Activated T-cell treated with anti-CD3 and anti-CD28 coated beads, Interleukin-2, amount 50 U/mL, for 24 hours (primary cell): ENCODE measurements at regions not wholly inside any gene's neighbourhood (a gene's known extent, or its start where the extent isn't known, plus 50 kb on each side); places are given as distances from the start of the nearest gene placed in this dataset.
"Not testable (repeated sequence)": the region's sequence is repeated elsewhere in the genome, so short reads cannot be mapped to it uniquely, and the experiment has no call there.

ENCODE experiments used
- DNase-seq: peaks from one replicate; pipeline ENCODE4 v3.0.0-alpha.2; 2020
- H3K27ac Mint-ChIP-seq: 2 replicates; pipeline ENCODE4 v1.8.0; 2020; ENCODE audit warnings: mild to moderate bottlenecking, mixed read lengths
- H3K27me3 Mint-ChIP-seq: 2 replicates; pipeline ENCODE4 v1.8.0; 2020; ENCODE audit warnings: mixed read lengths
- H3K36me3 Mint-ChIP-seq: 2 replicates; pipeline ENCODE4 v1.8.0; 2020; ENCODE audit warnings: low read depth, mixed read lengths
- H3K4me1 Mint-ChIP-seq: 2 replicates; pipeline ENCODE4 v1.8.0; 2020; ENCODE audit warnings: low read depth, mixed read lengths
- H3K4me3 Mint-ChIP-seq: 2 replicates; pipeline ENCODE4 v1.8.0; 2020; ENCODE audit warnings: mild to moderate bottlenecking, moderate library complexity, mixed read lengths
- H3K9me3 Mint-ChIP-seq: 2 replicates; pipeline ENCODE4 v1.8.0; 2020; ENCODE audit warnings: mixed read lengths

GRCh38 chr1:29563571-29563970 lies 327.2 kb downstream of the PTPRU start:
- no peak for DNase-seq
- H3K27me3 Mint-ChIP-seq, result peaks cover 4% of the 10 kb centered on the region
- peaks cover 20% of the 10 kb centered on the region for H3K9me3 Mint-ChIP-seq
- no peaks in the 10 kb centered on the region for H3K4me1 Mint-ChIP-seq
- H3K27ac Mint-ChIP-seq, result no peak overlapping the region
- H3K4me3 Mint-ChIP-seq, result no peak overlapping the region
- H3K36me3 Mint-ChIP-seq, result no peaks in the 10 kb centered on the region

DNA sequence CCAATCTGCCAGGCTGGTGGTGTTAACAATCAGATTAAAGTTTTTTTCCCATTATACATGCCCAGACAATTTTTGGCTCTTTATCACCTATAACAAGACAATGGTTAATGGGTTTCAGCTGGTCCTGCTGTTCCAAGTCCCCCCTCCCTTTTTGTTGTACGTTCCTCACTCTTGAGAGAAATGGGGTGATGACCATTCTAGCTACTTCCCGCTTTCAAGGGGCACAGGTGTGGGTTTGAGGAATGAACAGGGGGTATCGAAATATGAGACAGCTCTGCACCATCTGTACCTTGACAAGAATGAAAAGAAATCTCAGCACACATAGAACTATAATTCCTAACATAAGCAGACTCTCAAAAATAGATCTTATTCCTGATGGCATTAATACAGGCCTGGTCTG lies 326.8 kb downstream of the PTPRU start:
- no peak overlapping the region for H3K4me3 Mint-ChIP-seq
- H3K27ac Mint-ChIP-seq, result no peak overlapping the region
- no peaks in the 10 kb centered on the region for H3K4me1 Mint-ChIP-seq
- no peak for DNase-seq
- H3K9me3 Mint-ChIP-seq, result peaks cover 20% of the 10 kb centered on the region
- peaks cover 6% of the 10 kb centered on the region for H3K27me3 Mint-ChIP-seq
- H3K36me3 Mint-ChIP-seq, result no peaks in the 10 kb centered on the region

- H3K27me3 Mint-ChIP-seq, result peaks cover 16% of the 10 kb centered on the region
- peaks cover 12% of the 10 kb centered on the region for H3K9me3 Mint-ChIP-seq
- H3K36me3 Mint-ChIP-seq, result no peaks in the 10 kb centered on the region
- no peak for DNase-seq
- H3K4me1 Mint-ChIP-seq, result peaks cover 3% of the 10 kb centered on the region
- H3K27ac Mint-ChIP-seq, result no peak overlapping the region
- no peak overlapping the region for H3K4me3 Mint-ChIP-seq
These were observed 322.7 kb downstream of the PTPRU start for GRCh38 chr1:29559056-29559455.

- Mint-ChIP-seq H3K4me3 (no peak overlapping the region), H3K4me1 (peaks cover 3% of the 10 kb centered on the region), H3K9me3 (peaks cover 5% of the 10 kb centered on the region), H3K27me3 (peaks cover 16% of the 10 kb centered on the region), H3K27ac (no peak overlapping the region), H3K36me3 (no peaks in the 10 kb centered on the region)
- no peak for DNase-seq
These were observed 321.6 kb downstream of the PTPRU start for GRCh38 chr1:29557701-29558600.

DNA sequence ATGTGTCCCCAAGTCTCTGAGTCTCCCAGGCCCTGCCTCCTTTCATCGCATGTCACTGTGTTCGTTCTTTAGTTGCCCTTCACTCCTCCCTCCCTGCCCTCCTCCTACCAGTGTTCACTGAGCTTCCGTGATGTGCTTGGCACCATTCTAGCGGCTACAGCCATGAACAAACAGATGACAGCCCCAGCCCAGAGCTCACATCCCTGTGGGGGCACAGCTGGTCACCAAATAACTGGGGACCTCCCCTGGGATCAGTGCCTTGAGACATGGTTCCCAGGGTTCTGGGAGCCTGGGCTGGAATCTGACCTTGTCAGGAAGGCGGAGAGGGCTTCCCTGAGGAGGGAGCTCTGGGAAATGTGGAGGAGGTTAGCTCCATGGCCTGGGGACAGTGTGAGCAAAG lies 320.7 kb downstream of the PTPRU start:
- H3K27ac Mint-ChIP-seq, result no peak overlapping the region

DNA sequence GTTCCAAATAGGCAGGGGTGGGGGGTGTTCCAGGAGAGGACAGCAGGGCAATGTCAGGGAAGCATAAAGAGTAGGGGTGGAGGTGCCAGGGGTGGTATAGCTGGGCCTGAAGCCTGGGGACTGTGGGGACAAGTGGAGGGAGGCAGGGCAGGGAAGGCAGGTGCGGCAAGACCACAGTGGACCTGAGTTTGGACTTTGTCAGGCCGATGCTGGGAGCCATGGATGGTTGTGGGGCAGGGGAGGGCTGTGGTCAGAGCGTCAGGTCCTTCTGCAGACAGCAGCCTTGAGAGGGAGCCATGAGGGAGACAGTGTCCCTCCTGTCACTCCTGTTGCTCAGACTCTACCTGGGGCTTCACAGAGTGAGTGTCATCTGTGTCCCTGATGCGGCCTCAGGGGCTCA lies 320.3 kb downstream of the PTPRU start:
- Mint-ChIP-seq H3K4me3 (no peak overlapping the region), H3K36me3 (no peaks in the 10 kb centered on the region), H3K9me3 (no peaks in the 10 kb centered on the region), H3K4me1 (peaks cover 3% of the 10 kb centered on the region), H3K27me3 (peaks cover 16% of the 10 kb centered on the region), H3K27ac (no peak overlapping the region)
- no peak for DNase-seq

More for the DNA sequence above, 320.7 kb downstream of the PTPRU start:
- Mint-ChIP-seq H3K36me3 (no peaks in the 10 kb centered on the region), H3K4me3 (no peak overlapping the region), H3K4me1 (peaks cover 3% of the 10 kb centered on the region), H3K9me3 (no peaks in the 10 kb centered on the region), H3K27me3 (peaks cover 16% of the 10 kb centered on the region)
- no peak for DNase-seq

DNA sequence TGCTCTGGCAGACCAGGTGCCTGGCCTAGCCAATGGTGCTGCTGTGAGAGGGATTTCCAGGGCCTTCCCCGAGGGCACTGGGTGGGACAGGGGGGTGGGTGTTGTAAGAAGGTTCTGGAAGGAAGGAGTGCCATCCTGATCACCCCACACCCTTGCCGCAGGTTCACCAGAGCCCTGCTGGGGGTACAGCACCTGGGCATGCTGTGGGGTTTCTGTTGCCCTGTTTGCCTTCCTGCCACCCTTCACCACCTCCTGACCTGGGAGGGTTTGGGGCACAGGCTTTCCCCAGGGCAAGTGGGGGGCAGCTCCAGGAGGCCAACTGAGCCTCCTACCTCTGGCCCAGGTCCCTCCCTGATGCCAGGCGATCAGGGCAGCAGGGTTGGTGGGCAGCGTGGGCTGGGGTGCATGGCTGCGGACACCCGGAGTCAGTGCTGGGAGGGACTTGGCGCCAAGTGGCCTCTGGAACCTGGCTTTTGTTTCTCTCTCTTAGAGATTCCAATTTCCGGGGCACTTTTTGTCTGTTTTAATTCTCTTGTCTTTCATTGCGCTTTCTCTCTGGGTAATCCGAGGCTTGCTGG lies 318.8 kb downstream of the PTPRU start:
- Mint-ChIP-seq H3K4me3 (no peak overlapping the region), H3K9me3 (no peaks in the 10 kb centered on the region), H3K27me3 (peaks cover 16% of the 10 kb centered on the region), H3K36me3 (no peaks in the 10 kb centered on the region), H3K27ac (no peak overlapping the region), H3K4me1 (peaks cover 3% of the 10 kb centered on the region)
- DNase-seq, result no peak

GRCh38 chr1:29554208-29554778 lies 318.0 kb downstream of the PTPRU start:
- H3K9me3 Mint-ChIP-seq, result no peaks in the 10 kb centered on the region
- peaks cover 3% of the 10 kb centered on the region for H3K4me1 Mint-ChIP-seq
- no peak overlapping the region for H3K27ac Mint-ChIP-seq

DNA sequence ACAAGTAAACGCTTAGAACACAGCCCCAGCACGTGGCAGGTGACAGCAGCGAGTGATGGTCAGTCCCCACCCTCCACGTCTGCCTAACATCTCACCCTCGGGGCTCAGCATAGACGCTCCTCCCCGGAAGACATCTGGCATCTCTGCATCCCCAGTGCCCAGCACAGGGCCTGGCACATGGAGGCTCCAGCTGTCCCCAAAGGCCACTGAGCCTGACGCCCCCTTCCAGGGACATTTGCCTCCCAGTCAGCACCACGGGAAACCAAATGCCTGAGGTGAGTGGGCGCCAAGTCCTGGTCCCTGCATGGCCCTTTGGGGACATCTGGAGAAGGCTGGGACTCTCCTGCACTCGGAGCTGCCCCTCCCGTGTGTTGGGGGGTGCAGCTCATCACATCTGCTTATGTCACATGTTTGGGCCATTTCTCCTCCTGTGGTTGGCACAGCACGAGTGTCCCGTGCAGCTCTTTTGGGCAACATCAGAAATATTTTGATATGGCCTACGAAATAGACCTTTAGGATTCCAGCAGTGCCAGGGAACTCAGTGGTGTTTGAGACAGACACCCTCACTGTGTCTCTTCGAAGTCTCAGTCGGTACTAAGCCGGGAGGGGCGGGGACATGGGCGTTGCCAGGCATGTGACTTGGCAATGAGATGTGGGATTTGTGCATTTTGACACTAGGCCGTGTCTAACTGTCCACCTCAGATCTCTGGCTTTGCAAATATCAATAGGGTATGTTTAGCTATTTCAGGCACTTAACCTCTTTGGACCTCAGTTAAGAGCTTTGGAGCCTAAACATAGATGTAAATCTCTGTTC lies 315.0 kb downstream of the PTPRU start:
- DNase-seq, result no peak
- Mint-ChIP-seq H3K27me3 (peaks cover 3% of the 10 kb centered on the region), H3K4me3 (no peak overlapping the region), H3K4me1 (peaks cover 3% of the 10 kb centered on the region), H3K36me3 (no peaks in the 10 kb centered on the region), H3K27ac (no peak overlapping the region), H3K9me3 (no peaks in the 10 kb centered on the region)

More at GRCh38 chr1:29554208-29554778, 318.0 kb downstream of the PTPRU start:
- Mint-ChIP-seq H3K36me3 (no peaks in the 10 kb centered on the region), H3K4me3 (no peak overlapping the region), H3K27me3 (peaks cover 16% of the 10 kb centered on the region)
- DNase-seq, result no peak

DNA sequence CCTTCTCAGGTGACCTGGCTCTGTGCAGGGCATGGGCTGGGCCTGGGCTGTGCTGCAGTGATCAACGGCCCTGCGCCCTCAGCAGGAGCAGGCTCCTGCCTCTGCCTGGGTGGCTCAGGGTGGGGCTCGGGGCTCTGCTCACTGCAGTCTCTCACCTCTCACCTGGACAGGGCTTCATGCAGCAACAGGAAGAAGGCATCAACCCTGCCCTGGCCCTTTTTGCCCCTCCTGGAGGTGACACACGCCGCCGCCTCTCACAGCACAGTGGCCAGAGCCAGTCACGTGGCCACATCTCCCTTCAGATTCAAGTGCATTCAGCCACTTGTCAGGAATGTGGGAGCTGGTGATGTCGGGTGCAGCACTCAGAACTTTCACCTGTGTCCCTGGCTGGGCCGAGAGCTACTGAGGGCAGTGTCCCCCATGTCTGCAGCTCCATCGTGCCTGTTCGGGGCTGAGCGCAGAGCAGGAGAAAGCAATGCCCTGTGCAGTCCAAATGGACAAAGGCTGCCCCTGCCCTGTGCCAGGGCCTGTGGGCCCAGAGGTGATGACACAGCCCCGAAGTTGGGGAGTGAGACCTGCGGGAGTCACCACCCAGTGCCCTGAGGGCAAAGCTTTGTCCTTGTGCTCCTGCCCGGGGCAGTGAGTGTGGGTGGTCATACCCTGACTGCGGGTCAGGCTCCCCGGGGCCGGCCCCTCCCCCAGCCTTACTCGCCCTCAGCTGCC lies 314.0 kb downstream of the PTPRU start:
- peaks cover 3% of the 10 kb centered on the region for H3K27me3 Mint-ChIP-seq
- H3K4me1 Mint-ChIP-seq, result no peaks in the 10 kb centered on the region
- H3K4me3 Mint-ChIP-seq, result no peak overlapping the region
- H3K9me3 Mint-ChIP-seq, result no peaks in the 10 kb centered on the region
- H3K36me3 Mint-ChIP-seq, result no peaks in the 10 kb centered on the region
- DNase-seq, result no peak
- no peak overlapping the region for H3K27ac Mint-ChIP-seq

DNA sequence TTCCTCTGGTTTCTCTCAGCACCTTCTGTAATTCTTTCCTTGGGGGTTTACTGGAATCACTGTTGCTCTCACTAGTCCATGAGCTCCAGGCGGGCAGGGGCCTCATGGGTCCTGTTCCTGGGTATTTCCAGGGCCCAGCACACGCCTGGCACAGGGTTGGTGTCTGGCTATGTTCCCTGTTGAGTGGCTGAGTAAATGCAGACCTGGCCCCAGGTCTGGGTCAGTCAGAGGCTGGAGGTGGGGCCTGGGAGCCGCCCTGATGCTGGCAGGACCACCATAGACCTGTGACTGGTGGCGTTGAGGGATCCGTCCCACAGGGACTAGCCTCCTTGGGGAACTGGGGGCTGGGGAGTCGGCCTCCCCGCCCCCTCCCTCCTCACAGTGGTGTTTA lies 313.4 kb downstream of the PTPRU start:
- H3K36me3 Mint-ChIP-seq, H3K27ac Mint-ChIP-seq, H3K4me1 Mint-ChIP-seq, H3K9me3 Mint-ChIP-seq, H3K4me3 Mint-ChIP-seq, H3K27me3 Mint-ChIP-seq, DNase-seq: not testable (repeated sequence)

GRCh38 chr1:29549001-29549400 lies 312.7 kb downstream of the PTPRU start:
- DNase-seq, result no peak
- Mint-ChIP-seq H3K27ac (no peak overlapping the region), H3K9me3 (no peaks in the 10 kb centered on the region), H3K36me3 (no peaks in the 10 kb centered on the region), H3K4me3 (no peak overlapping the region), H3K27me3 (peaks cover 3% of the 10 kb centered on the region), H3K4me1 (no peaks in the 10 kb centered on the region)

- DNase-seq, result no peak
- H3K4me1 Mint-ChIP-seq, result no peaks in the 10 kb centered on the region
- peaks cover 3% of the 10 kb centered on the region for H3K27me3 Mint-ChIP-seq
- no peak overlapping the region for H3K27ac Mint-ChIP-seq
- H3K36me3 Mint-ChIP-seq, result no peaks in the 10 kb centered on the region
- H3K9me3 Mint-ChIP-seq, result no peaks in the 10 kb centered on the region
- no peak overlapping the region for H3K4me3 Mint-ChIP-seq
These were observed 311.8 kb downstream of the PTPRU start for GRCh38 chr1:29548091-29548490.

DNA sequence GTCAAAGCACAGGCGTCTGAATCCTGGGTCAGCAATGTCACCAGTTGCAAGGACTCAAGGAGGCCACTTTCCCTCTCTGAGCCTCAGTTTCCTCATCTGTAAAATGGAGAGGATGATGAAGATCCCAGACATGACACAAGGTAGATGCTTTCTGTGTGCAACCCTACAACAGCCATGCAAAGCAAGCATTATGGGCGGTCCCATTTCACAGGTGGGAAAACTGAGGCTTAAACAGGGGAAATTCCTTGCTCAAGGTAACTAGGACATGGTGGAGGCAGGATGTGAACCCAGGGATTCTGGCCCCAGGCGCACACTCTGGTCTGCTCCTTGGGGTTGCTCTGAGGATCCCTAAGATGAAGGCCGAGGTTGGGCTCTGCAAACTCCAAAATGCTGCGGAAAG lies 311.0 kb downstream of the PTPRU start:
- Mint-ChIP-seq H3K27ac (no peak overlapping the region), H3K9me3 (no peaks in the 10 kb centered on the region), H3K27me3 (peaks cover 3% of the 10 kb centered on the region), H3K36me3 (no peaks in the 10 kb centered on the region), H3K4me1 (no peaks in the 10 kb centered on the region), H3K4me3 (no peak overlapping the region)
- no peak for DNase-seq
